ENCODE measurements at regions not wholly inside any gene's neighbourhood (a gene's known extent, or its start where the extent isn't known, plus 50 kb on each side); places are given as distances from the start of the nearest gene placed in this dataset.

DNA sequence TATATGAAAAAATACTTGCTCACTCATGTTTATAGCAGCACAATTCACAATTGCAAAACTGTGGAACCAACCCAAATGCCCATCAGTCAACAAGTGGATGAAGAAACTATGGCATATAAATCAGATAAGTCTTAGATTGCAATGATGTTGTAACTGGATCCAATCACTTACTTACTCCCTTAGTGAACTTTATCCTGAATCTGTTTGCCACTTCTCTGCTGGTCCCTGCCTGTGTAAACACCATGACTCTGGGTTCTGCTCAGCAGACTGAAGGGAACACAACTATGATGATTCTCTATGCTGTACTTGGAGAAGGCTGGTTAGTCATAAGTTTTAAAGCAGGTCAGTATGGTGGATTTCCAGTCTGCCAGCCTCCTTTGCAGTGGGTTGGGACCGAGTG is 391.2 kb downstream of the RWDD3 start:
- 56% methylated on average over 1 of the region's 1 CpG for WGBS
- no peak overlapping the region for H3K4me3 ChIP-seq (ENCODE audit: low read depth in 1 of 3, low read length in 3 of 3)
- H3K27ac ChIP-seq (ENCODE audit: low read depth in 1 of 2, low read length in 2 of 2): no peak overlapping the region
- H3K9ac ChIP-seq (ENCODE audit: low read depth in 1 of 2, low read length in 2 of 2): no peak overlapping the region
- no peaks in the 10 kb centered on the region for H3K4me1 ChIP-seq (ENCODE audit: control insufficient read depth in 4 of 4, insufficient read depth in 4 of 4, low read length in 3 of 4)
- no peak for DNase-seq (ENCODE audit: low spot score)
- no peaks in the 10 kb centered on the region for H3K27me3 ChIP-seq (ENCODE audit: control insufficient read depth in 4 of 4, insufficient read depth in 4 of 4, low read length in 3 of 4)
- peak; percentile 60 for TF ChIP-seq FOXA1 (IDR thresholded peaks at IDR 0.05)
- TF ChIP-seq TAF1 (conservative IDR thresholded peaks at IDR 0.05): no peak
- peak; percentile 61 for TF ChIP-seq SP1 (IDR thresholded peaks at IDR 0.05)
- TF ChIP-seq RXRA (IDR thresholded peaks at IDR 0.05): peak; percentile 42 to 74
- TF ChIP-seq, protein P1, sequence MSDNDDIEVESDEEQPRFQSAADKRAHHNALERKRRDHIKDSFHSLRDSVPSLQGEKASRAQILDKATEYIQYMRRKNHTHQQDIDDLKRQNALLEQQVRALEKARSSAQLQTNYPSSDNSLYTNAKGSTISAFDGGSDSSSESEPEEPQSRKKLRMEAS (IDR thresholded peaks at IDR 0.05): no peak
- TF ChIP-seq GABPA (IDR thresholded peaks at IDR 0.05 in 1 of 2, conservative IDR thresholded peaks at IDR 0.05 in 1 of 2): no peak
- TF ChIP-seq HNF4G (IDR thresholded peaks at IDR 0.05): no peak
- TF ChIP-seq EGR1 (IDR thresholded peaks at IDR 0.05; ENCODE audit: low read depth in 2 of 2): no peak
- TF ChIP-seq YY1 (IDR thresholded peaks at IDR 0.05): peak; percentile 22
- peak; percentile 18 to 42 for TF ChIP-seq JUND (IDR thresholded peaks at IDR 0.05)
- peak; percentile 94 for TF ChIP-seq FOXA2 (IDR thresholded peaks at IDR 0.05)
- peak in 1 of 2 donors; percentile 14 for TF ChIP-seq RAD21 (IDR thresholded peaks at IDR 0.05)
- peak; percentile 59 to 68 for TF ChIP-seq HNF4A (conservative IDR thresholded peaks at IDR 0.05)
- TF ChIP-seq NR2F2 (IDR thresholded peaks at IDR 0.05): no peak
- TF ChIP-seq, protein P2, sequence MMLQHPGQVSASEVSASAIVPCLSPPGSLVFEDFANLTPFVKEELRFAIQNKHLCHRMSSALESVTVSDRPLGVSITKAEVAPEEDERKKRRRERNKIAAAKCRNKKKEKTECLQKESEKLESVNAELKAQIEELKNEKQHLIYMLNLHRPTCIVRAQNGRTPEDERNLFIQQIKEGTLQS (IDR thresholded peaks at IDR 0.05): no peak
- TF ChIP-seq, protein P3, sequence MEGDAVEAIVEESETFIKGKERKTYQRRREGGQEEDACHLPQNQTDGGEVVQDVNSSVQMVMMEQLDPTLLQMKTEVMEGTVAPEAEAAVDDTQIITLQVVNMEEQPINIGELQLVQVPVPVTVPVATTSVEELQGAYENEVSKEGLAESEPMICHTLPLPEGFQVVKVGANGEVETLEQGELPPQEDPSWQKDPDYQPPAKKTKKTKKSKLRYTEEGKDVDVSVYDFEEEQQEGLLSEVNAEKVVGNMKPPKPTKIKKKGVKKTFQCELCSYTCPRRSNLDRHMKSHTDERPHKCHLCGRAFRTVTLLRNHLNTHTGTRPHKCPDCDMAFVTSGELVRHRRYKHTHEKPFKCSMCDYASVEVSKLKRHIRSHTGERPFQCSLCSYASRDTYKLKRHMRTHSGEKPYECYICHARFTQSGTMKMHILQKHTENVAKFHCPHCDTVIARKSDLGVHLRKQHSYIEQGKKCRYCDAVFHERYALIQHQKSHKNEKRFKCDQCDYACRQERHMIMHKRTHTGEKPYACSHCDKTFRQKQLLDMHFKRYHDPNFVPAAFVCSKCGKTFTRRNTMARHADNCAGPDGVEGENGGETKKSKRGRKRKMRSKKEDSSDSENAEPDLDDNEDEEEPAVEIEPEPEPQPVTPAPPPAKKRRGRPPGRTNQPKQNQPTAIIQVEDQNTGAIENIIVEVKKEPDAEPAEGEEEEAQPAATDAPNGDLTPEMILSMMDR (IDR thresholded peaks at IDR 0.05; ENCODE audit: low read depth, low read length, missing input control): no peak
- TF ChIP-seq, protein P4, sequence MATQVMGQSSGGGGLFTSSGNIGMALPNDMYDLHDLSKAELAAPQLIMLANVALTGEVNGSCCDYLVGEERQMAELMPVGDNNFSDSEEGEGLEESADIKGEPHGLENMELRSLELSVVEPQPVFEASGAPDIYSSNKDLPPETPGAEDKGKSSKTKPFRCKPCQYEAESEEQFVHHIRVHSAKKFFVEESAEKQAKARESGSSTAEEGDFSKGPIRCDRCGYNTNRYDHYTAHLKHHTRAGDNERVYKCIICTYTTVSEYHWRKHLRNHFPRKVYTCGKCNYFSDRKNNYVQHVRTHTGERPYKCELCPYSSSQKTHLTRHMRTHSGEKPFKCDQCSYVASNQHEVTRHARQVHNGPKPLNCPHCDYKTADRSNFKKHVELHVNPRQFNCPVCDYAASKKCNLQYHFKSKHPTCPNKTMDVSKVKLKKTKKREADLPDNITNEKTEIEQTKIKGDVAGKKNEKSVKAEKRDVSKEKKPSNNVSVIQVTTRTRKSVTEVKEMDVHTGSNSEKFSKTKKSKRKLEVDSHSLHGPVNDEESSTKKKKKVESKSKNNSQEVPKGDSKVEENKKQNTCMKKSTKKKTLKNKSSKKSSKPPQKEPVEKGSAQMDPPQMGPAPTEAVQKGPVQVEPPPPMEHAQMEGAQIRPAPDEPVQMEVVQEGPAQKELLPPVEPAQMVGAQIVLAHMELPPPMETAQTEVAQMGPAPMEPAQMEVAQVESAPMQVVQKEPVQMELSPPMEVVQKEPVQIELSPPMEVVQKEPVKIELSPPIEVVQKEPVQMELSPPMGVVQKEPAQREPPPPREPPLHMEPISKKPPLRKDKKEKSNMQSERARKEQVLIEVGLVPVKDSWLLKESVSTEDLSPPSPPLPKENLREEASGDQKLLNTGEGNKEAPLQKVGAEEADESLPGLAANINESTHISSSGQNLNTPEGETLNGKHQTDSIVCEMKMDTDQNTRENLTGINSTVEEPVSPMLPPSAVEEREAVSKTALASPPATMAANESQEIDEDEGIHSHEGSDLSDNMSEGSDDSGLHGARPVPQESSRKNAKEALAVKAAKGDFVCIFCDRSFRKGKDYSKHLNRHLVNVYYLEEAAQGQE (IDR thresholded peaks at IDR 0.05): no peak
- TF ChIP-seq, protein P5, sequence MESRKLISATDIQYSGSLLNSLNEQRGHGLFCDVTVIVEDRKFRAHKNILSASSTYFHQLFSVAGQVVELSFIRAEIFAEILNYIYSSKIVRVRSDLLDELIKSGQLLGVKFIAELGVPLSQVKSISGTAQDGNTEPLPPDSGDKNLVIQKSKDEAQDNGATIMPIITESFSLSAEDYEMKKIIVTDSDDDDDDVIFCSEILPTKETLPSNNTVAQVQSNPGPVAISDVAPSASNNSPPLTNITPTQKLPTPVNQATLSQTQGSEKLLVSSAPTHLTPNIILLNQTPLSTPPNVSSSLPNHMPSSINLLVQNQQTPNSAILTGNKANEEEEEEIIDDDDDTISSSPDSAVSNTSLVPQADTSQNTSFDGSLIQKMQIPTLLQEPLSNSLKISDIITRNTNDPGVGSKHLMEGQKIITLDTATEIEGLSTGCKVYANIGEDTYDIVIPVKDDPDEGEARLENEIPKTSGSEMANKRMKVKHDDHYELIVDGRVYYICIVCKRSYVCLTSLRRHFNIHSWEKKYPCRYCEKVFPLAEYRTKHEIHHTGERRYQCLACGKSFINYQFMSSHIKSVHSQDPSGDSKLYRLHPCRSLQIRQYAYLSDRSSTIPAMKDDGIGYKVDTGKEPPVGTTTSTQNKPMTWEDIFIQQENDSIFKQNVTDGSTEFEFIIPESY (IDR thresholded peaks at IDR 0.05): peak; percentile 22
- H3K36me3 ChIP-seq (ENCODE audit: control insufficient read depth in 4 of 4, insufficient read depth in 3 of 4, low read depth in 1 of 4, low read length in 3 of 4): no peaks in the 10 kb centered on the region
- no peaks in the 10 kb centered on the region for H3K9me3 ChIP-seq (ENCODE audit: control insufficient read depth in 4 of 4, low read length in 3 of 4)

Data from liver (tissue), 8 donors.